Activated CD8-positive, alpha-beta T cell treated with anti-CD3 and anti-CD28 coated beads for 36 hours (primary cell): ENCODE measurements at regions not wholly inside any gene's neighbourhood (a gene's known extent, or its start where the extent isn't known, plus 50 kb on each side); places are given as distances from the start of the nearest gene placed in this dataset.

Experiments used
- ATAC-seq: fragments of 200-7000 bp; cut with Tn5 transposase; one replicate; pipeline ENCODE4 v1.10.0; 2021; ENCODE audit warnings: mild to moderate bottlenecking, moderate library complexity
- CTCF ChIA-PET: fragments of 350-600 bp; sonication (Branson Sonifier 250); formaldehyde crosslinking; loops from one replicate; lab custom pipeline; 2021; ENCODE audit warnings: antibody characterized with exemption; lab: Charles Lee
- POLR2A ChIA-PET: fragments of 350-600 bp; sonication (Branson Sonifier 250); formaldehyde crosslinking; loops from one replicate; lab custom pipeline; 2021; ENCODE audit warnings: antibody characterized with exemption; lab: Charles Lee
- DNase-seq: peaks from one replicate; pipeline ENCODE4 v3.0.0-alpha.2; 2020
- H3K27ac Mint-ChIP-seq: one replicate; pipeline ENCODE4 v1.8.0; 2021; ENCODE audit warnings: mild to moderate bottlenecking, mixed read lengths
- H3K27me3 Mint-ChIP-seq: one replicate; pipeline ENCODE4 v1.8.0; 2021; ENCODE audit warnings: mixed read lengths
- H3K36me3 Mint-ChIP-seq: one replicate; pipeline ENCODE4 v1.8.0; 2021; ENCODE audit warnings: low read depth, mixed read lengths
- H3K4me1 Mint-ChIP-seq: one replicate; pipeline ENCODE4 v1.8.0; 2021; ENCODE audit warnings: low read depth, mixed read lengths
- H3K4me3 Mint-ChIP-seq: one replicate; pipeline ENCODE4 v1.8.0; 2021; ENCODE audit warnings: mild to moderate bottlenecking, moderate library complexity, mixed read lengths
- H3K9me3 Mint-ChIP-seq: one replicate; pipeline ENCODE4 v1.8.0; 2021; ENCODE audit warnings: mixed read lengths
- intact Hi-C: fragments of 100-400 bp; cut with micrococcal nuclease; formaldehyde crosslinking; loops from one replicate; pipeline ENCODE4 v1.10.0; 2022
- TF ChIP-seq, protein P1 (sequence below): fragments of 200-600 bp; IDR thresholded peaks from one replicate; pipeline ENCODE4 v1.8.0; 2022; ENCODE audit warnings: antibody characterized with exemption, mild to moderate bottlenecking

DNA sequence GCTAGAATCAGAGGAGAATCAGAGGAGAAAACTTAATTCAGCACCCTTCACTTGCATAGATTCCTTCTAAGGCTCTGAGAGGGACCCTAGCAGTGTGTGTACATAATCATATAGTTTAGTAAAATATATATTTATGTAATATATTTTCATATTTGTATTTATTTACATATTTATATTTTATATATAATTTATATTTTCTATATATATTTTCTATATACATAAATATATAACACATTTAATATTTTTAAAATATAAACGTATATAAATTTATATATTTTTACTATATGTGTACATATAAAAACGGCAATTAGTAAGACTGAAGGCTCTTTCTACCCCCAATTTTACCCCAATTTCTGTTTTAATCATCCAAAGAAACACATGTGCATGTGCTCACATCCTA lies 80.3 kb downstream of the NXPE2 start:
- H3K4me3 Mint-ChIP-seq, result no peak overlapping the region
- CTCF ChIA-PET, result interaction anchor here (2.6 kb wide), 1 partner anchor 20 kb away, joined by 7 read pairs; no protein-coding TSS in a partner anchor
- intact Hi-C loops, result no loop called here
- POLR2A ChIA-PET, result no interaction called here
- H3K36me3 Mint-ChIP-seq, result no peaks in the 10 kb centered on the region
- no peaks in the 10 kb centered on the region for H3K4me1 Mint-ChIP-seq
- no peak for ATAC-seq
- no peak for DNase-seq
- no peak overlapping the region for H3K27ac Mint-ChIP-seq
- peaks cover 7% of the 10 kb centered on the region for H3K27me3 Mint-ChIP-seq
- H3K9me3 Mint-ChIP-seq, result no peaks in the 10 kb centered on the region
- TF ChIP-seq, protein P1, sequence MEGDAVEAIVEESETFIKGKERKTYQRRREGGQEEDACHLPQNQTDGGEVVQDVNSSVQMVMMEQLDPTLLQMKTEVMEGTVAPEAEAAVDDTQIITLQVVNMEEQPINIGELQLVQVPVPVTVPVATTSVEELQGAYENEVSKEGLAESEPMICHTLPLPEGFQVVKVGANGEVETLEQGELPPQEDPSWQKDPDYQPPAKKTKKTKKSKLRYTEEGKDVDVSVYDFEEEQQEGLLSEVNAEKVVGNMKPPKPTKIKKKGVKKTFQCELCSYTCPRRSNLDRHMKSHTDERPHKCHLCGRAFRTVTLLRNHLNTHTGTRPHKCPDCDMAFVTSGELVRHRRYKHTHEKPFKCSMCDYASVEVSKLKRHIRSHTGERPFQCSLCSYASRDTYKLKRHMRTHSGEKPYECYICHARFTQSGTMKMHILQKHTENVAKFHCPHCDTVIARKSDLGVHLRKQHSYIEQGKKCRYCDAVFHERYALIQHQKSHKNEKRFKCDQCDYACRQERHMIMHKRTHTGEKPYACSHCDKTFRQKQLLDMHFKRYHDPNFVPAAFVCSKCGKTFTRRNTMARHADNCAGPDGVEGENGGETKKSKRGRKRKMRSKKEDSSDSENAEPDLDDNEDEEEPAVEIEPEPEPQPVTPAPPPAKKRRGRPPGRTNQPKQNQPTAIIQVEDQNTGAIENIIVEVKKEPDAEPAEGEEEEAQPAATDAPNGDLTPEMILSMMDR, result no peak

DNA sequence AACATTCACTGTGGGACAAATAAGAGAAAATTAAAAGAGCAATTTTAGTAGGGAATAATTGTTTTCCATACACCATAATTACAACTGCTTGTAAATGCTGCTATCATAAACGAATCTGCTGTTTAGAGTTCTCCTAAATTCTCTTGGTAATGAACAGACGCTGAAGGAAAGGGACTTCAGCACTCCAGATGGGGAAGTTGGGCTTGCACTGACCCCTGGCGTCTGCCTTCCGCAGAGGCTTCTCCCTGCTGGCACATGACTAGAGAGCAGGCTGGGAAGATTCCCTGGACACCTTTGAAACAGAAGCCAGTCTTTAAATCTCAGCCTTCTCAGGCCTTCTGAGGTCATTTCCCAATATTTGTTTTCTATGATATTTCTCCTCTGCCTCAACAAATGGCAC lies 84.1 kb downstream of the NXPE2 start:
- ChIA-PET POLR2A (no interaction called here), CTCF (no interaction called here)
- Mint-ChIP-seq H3K4me3 (no peak overlapping the region), H3K9me3 (no peaks in the 10 kb centered on the region), H3K36me3 (no peaks in the 10 kb centered on the region), H3K27ac (no peak overlapping the region), H3K27me3 (peaks cover 16% of the 10 kb centered on the region), H3K4me1 (no peaks in the 10 kb centered on the region)
- TF ChIP-seq, protein P1, result peak; percentile 37
- DNase-seq (peak; percentile 40), ATAC-seq (no peak)
- intact Hi-C loops, result no loop called here

DNA sequence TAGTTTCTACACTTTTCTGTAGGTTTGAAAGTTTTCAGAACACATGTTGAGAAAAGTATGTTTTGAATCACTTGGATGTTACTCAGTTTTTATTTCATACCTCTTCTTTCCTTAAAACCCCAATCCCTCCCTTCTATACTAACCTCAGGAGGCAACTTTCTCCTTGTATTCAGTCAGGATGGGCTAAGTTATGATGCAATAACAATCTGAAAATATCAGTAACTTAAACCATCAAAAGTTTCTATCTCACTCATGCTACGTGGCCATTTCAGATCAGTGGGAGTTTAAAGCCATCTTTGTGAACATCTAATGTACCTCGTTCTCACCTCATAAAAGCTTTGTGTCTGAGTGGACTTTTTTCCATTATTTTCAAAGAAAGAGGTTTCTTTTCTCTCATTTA lies 86.2 kb downstream of the NXPE2 start:
- intact Hi-C loops, result no loop called here
- Mint-ChIP-seq H3K36me3 (no peaks in the 10 kb centered on the region), H3K27ac (no peak overlapping the region), H3K4me3 (no peak overlapping the region), H3K27me3 (peaks cover 19% of the 10 kb centered on the region), H3K4me1 (no peaks in the 10 kb centered on the region), H3K9me3 (no peaks in the 10 kb centered on the region)
- TF ChIP-seq, protein P1, result no peak
- DNase-seq, result no peak
- POLR2A ChIA-PET, result no interaction called here
- ATAC-seq, result no peak
- CTCF ChIA-PET, result no interaction called here

DNA sequence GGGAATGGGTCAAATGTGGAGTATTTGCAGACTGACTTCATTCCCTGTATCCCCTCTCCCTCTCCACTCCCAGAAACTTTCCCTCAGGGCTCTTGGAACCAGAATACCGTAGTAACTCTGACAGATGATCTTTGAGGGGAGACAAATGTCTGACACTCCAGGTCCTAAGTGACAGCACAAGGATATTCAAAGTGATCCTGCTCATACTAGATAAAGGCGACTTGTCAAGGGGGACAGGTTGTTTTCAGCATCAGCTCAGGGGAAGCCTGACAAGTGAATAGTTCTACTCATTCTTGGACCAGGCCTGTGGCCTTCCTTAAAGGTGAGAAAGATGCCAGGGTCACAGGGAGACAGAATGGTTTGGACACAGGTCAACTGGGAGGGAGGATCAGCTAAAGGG lies 92.8 kb downstream of the NXPE2 start:
- no peak overlapping the region for H3K4me3 Mint-ChIP-seq
- H3K27me3 Mint-ChIP-seq, result peaks cover 11% of the 10 kb centered on the region
- DNase-seq (no peak), ATAC-seq (no peak)
- H3K4me1 Mint-ChIP-seq, result no peaks in the 10 kb centered on the region
- H3K27ac Mint-ChIP-seq, result no peak overlapping the region
- ChIA-PET POLR2A (no interaction called here), CTCF (no interaction called here)
- TF ChIP-seq, protein P1, result no peak
- H3K36me3 Mint-ChIP-seq, result no peaks in the 10 kb centered on the region
- no peaks in the 10 kb centered on the region for H3K9me3 Mint-ChIP-seq
- intact Hi-C loops, result no loop called here

DNA sequence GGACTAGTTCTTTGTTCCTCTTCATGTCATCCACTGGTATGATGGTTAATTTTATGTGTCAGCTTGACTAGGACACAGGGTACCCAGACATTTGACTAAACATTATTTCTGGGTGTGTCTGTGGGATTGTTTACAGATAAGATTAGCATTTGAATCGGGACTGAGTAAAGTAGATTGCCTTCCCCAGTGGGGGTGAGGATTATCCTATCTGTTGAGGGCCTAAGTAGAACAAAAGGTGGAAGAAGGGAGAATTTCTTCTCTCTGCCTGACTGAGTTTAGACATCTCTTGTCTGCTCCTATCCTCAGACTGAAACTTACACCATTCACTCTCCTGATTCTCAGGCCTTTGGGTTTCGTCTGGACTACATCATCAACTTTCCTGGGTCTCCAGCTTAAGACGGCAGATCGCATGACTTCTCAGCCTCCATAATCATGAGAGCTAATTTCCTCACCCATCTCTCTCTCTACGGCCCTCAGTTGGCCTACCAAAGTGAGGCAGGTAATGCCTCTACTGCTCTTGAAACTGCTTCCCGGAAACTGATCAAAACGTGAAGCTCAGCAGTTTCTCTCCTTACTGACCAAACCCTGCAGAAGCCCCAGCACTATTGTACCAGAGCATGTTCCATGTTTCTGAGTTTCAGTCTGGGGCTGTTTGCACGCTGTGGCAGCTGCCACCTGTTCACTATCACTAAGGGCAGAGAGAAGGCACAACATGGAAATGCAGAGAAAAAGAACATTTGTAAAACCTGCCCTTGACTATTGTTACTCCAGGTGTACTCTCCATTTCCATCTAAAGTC lies 95.4 kb downstream of the NXPE2 start:
- intact Hi-C loops, result no loop called here
- H3K36me3 Mint-ChIP-seq, result no peaks in the 10 kb centered on the region
- H3K4me1 Mint-ChIP-seq, result no peaks in the 10 kb centered on the region
- ATAC-seq (no peak), DNase-seq (no peak)
- no peaks in the 10 kb centered on the region for H3K9me3 Mint-ChIP-seq
- H3K4me3 Mint-ChIP-seq, result no peak overlapping the region
- ChIA-PET POLR2A (interaction anchor here (0.9 kb wide), 1 partner anchor 10 kb away, joined by 3 read pairs; no protein-coding TSS in a partner anchor), CTCF (interaction anchor here (0.6 to 1.3 kb wide), 3 partner anchors 16 to 553 kb away, joined by 3 to 4 read pairs (median 3); no protein-coding TSS in a partner anchor)
- TF ChIP-seq, protein P1, result no peak
- H3K27me3 Mint-ChIP-seq, result peaks cover 5% of the 10 kb centered on the region
- H3K27ac Mint-ChIP-seq, result no peak overlapping the region
